ENCODE measurements at regions not wholly inside any gene's neighbourhood (a gene's known extent, or its start where the extent isn't known, plus 50 kb on each side); places are given as distances from the start of the nearest gene placed in this dataset.

- no peaks in the 10 kb centered on the region for H3K9me3 Mint-ChIP-seq
- H3K36me3 ChIP-seq (ENCODE audit: insufficient read depth, low read length) = no peaks in the 10 kb centered on the region
Measured at GRCh38 chr2:59449274-59449673, 1104.2 kb downstream of the BCL11A start.

GRCh38 chr2:59440491-59440890, 1113.0 kb downstream of the BCL11A start:
- H3K27me3 ChIP-seq (ENCODE audit: control insufficient read depth in 1 of 2, insufficient read depth in 2 of 2, low read length in 2 of 2) = no peaks in the 10 kb centered on the region
- H3K4me3 ChIP-seq (ENCODE audit: low read length) = no peak overlapping the region
- H3K9me3 Mint-ChIP-seq = no peaks in the 10 kb centered on the region
- no peaks in the 10 kb centered on the region for H3K36me3 ChIP-seq (ENCODE audit: insufficient read depth, low read length)
- H3K36me3 Mint-ChIP-seq (ENCODE audit: low read depth) = no peaks in the 10 kb centered on the region
- intact Hi-C loops (cut with DNase I, micrococcal nuclease) = loop anchor here in 1 of 2 experiments (10.0 kb wide), 1 partner anchor 494 kb away; no protein-coding TSS in a partner anchor
- no peaks in the 10 kb centered on the region for H3K4me1 Mint-ChIP-seq (ENCODE audit: low read depth)
- CTCF ChIA-PET = no interaction called here
- no peak for ATAC-seq (ENCODE audit: poor library complexity)
- no peaks in the 10 kb centered on the region for H3K4me1 ChIP-seq (ENCODE audit: insufficient read depth, low read length)
- TF ChIP-seq CTCF (IDR thresholded peaks at IDR 0.05) = no peak
- H3K27me3 Mint-ChIP-seq = no peaks in the 10 kb centered on the region
- H3K4me3 Mint-ChIP-seq = no peak overlapping the region
- H3K27ac ChIP-seq (ENCODE audit: low read depth in 1 of 2, low read length in 2 of 2) = no peak overlapping the region
- H3K9me3 ChIP-seq (ENCODE audit: control insufficient read depth in 1 of 2, insufficient read depth in 1 of 2, low read length in 2 of 2) = no peaks in the 10 kb centered on the region
- DNase-seq = no peak
- no peak overlapping the region for H3K27ac Mint-ChIP-seq
- POLR2A ChIA-PET = no interaction called here

More at GRCh38 chr2:59449274-59449673, 1104.2 kb downstream of the BCL11A start:
- no peaks in the 10 kb centered on the region for H3K4me1 Mint-ChIP-seq (ENCODE audit: low read depth)
- no peaks in the 10 kb centered on the region for H3K27me3 Mint-ChIP-seq
- ChIA-PET CTCF (no interaction called here), POLR2A (no interaction called here)
- H3K27ac ChIP-seq (ENCODE audit: low read depth in 1 of 2, low read length in 2 of 2) = no peak overlapping the region
- no peaks in the 10 kb centered on the region for H3K27me3 ChIP-seq (ENCODE audit: control insufficient read depth in 1 of 2, insufficient read depth in 2 of 2, low read length in 2 of 2)
- H3K36me3 Mint-ChIP-seq (ENCODE audit: low read depth) = no peaks in the 10 kb centered on the region
- H3K4me3 Mint-ChIP-seq = no peak overlapping the region
- no peak overlapping the region for H3K27ac Mint-ChIP-seq
- H3K4me3 ChIP-seq (ENCODE audit: low read length) = no peak overlapping the region
- TF ChIP-seq CTCF (IDR thresholded peaks at IDR 0.05) = no peak
- ATAC-seq (ENCODE audit: poor library complexity) (no peak), DNase-seq (peak in 1 of 14 experiments; percentile 5)
- intact Hi-C loops (cut with DNase I, micrococcal nuclease) = loop anchor here in 1 of 2 experiments (10.0 kb wide), 1 partner anchor 486 kb away; no protein-coding TSS in a partner anchor
- peaks cover 0 to 5% of the 10 kb centered on the region in 2 experiments for H3K9me3 ChIP-seq (ENCODE audit: control insufficient read depth in 1 of 2, insufficient read depth in 1 of 2, low read length in 2 of 2)
- no peaks in the 10 kb centered on the region for H3K4me1 ChIP-seq (ENCODE audit: insufficient read depth, low read length)

- Mint-ChIP-seq H3K4me1 (ENCODE audit: low read depth) (no peaks in the 10 kb centered on the region), H3K36me3 (ENCODE audit: low read depth) (no peaks in the 10 kb centered on the region), H3K27ac (no peak overlapping the region), H3K27me3 (no peaks in the 10 kb centered on the region), H3K4me3 (no peak overlapping the region), H3K9me3 (peaks cover 8% of the 10 kb centered on the region)
- intact Hi-C loops (cut with DNase I, micrococcal nuclease) = no loop called here
- ATAC-seq (ENCODE audit: poor library complexity) (no peak), DNase-seq (no peak)
- Histone ChIP-seq H3K4me1 (ENCODE audit: insufficient read depth, low read length) (no peaks in the 10 kb centered on the region), H3K27me3 (ENCODE audit: control insufficient read depth in 1 of 2, insufficient read depth in 2 of 2, low read length in 2 of 2) (no peaks in the 10 kb centered on the region), H3K9me3 (ENCODE audit: control insufficient read depth in 1 of 2, insufficient read depth in 1 of 2, low read length in 2 of 2) (no peaks in the 10 kb centered on the region), H3K27ac (ENCODE audit: low read depth in 1 of 2, low read length in 2 of 2) (no peak overlapping the region), H3K36me3 (ENCODE audit: insufficient read depth, low read length) (no peaks in the 10 kb centered on the region), H3K4me3 (ENCODE audit: low read length) (no peak overlapping the region)
- ChIA-PET POLR2A (no interaction called here), CTCF (no interaction called here)
- no peak for TF ChIP-seq CTCF (IDR thresholded peaks at IDR 0.05)
Measured at GRCh38 chr2:59435635-59436034, 1117.8 kb downstream of the BCL11A start.

Measured in CD4-positive, alpha-beta T cell (primary cell).